Epithelial cell of prostate (primary cell): ENCODE measurements at regions not wholly inside any gene's neighbourhood (a gene's known extent, or its start where the extent isn't known, plus 50 kb on each side); places are given as distances from the start of the nearest gene placed in this dataset.
"Not testable (repeated sequence)": the region's sequence is repeated elsewhere in the genome, so short reads cannot be mapped to it uniquely, and the experiment has no call there.

ENCODE experiments used
- DNase-seq: peaks from one replicate; pipeline ENCODE4 v3.0.0-alpha.2; 2011; ENCODE audit warnings: low read depth, low spot score
- H3K27ac ChIP-seq: fragments of 450-650 bp; 2 replicates; pipeline ENCODE4 v1.5.1; 2017; ENCODE audit warnings: mild to moderate bottlenecking

- DNase-seq = no peak
- no peak overlapping the region for H3K27ac ChIP-seq
Observed at GRCh38 chr6:141977782-141978181, 154.9 kb upstream of the GJE1 start.

DNA sequence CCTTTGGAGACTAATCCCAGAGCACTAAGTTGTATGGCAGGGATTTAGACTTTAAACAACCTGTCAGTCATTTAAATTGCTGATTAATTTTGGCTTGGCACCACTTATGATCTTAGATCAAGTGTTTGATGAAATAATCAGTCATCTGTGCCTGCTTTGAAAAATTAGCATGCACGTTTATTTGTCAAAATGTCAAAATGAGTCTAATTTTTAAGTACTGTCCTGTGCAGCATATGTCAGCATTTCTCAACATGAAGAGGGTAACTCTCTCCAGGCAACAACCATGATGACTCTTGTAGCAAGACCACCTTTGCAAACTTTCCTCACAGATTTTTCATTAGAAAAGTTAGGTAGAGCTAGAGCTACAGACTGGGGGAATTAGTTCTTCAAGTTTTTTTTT, 155.7 kb upstream of the GJE1 start:
- no peak for DNase-seq
- no peak overlapping the region for H3K27ac ChIP-seq

- DNase-seq = not testable (repeated sequence)
Observed at GRCh38 chr6:141969768-141970415, 162.8 kb upstream of the GJE1 start.

GRCh38 chr6:141969201-141969600, 163.5 kb upstream of the GJE1 start:
- no peak for DNase-seq
- H3K27ac ChIP-seq = no peak overlapping the region

More at GRCh38 chr6:141969768-141970415, 162.8 kb upstream of the GJE1 start:
- not testable (repeated sequence) for H3K27ac ChIP-seq

DNA sequence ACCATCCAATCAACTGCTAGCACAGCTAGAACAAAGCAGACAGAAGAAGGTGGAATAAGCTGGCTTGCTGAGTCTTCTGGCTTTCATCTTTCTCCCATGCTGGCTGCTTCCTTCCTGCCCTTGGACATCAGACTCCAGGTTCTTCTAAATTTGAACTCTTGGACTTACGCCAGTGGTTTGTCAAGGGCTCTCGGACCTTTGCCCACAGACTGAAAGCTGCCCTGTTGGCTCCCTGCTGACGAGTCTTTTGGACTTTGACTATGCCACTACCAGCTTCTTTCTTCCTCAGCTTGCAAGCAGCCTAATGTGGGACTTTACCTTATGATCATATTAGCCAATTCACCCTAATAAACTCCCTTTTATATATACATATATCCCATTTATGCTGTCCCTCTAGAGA, 164.1 kb upstream of the GJE1 start:
- no peak overlapping the region for H3K27ac ChIP-seq
- DNase-seq = no peak

DNA sequence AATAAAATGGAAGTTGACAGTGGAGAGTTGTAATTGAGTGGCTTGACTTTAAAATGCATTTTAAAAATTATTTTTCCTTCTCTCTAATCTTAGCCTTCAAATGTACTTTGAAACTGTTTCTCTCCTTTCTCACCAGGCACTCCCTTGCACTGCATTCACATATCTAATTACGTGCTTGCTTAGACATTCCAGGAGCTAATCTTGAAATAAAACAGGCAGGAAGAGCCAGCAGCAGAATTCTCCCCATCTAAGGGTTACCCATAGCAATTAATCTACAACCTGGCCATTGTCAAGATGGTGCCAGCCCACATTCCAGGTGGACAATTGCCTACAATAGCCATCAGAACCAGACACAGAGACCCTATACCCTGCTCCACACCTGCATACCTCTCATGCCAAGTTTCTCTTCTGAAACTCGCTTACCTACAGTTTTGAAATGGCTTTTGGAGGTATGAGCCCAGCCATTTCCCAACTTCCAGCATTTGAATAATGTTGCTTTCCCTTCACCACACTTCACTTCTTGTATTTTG, 167.6 kb upstream of the GJE1 start:
- H3K27ac ChIP-seq = no peak overlapping the region
- no peak for DNase-seq

DNA sequence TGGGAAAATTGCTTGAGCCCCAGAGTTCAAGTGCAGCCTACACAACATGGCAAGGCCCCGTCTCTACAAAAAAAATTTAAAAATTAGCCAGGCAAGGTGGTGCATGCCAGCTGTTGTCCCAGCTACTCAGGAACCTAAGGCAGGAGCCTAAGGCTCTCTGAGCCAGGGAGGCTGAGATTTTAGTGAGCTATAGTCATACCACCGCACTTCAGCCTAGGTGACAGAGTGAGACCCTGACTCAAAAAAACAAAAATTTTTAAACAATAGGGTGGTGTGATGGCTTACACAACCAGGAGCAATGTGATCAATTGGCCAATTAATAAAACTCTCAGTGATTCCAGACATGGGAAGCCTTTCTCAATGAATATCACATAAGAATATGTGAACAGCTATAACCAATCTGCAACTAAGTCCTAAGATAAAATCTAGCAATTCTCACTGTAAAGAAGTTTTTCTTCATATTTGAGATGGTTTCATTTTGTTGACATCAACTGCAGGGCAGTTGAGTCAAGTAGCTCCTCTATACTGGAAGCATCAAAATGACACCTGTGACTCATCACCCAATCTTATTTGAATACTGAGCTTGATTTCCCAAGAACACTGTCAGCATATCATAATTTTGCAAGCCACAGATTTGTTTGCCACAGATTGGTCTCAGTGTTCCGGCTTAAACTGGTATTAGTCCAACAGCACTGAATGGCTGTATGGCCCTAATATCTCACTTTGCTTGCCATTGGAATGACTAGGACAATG, 169.0 kb upstream of the GJE1 start:
- DNase-seq = no peak
- H3K27ac ChIP-seq = no peak overlapping the region

DNA sequence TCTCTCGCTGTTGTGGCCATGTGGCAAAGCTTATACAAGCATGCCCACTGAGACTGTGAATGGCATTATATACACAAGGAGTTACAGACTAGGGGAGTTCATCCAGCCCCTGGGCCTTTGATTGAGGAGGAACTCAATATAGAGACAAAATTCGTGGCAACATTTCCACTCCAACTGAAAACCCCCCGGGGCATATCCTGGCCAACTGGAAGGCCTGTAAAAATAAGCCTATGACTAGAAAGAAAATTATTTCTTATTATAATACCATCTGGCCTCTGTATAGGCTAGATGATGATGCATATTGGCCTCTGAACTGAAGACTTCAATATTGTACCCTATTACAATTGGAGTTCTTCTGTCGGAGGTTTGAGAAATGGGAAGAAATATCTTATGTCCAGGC, 175.5 kb upstream of the GJE1 start:
- no peak for DNase-seq
- no peak overlapping the region for H3K27ac ChIP-seq

DNA sequence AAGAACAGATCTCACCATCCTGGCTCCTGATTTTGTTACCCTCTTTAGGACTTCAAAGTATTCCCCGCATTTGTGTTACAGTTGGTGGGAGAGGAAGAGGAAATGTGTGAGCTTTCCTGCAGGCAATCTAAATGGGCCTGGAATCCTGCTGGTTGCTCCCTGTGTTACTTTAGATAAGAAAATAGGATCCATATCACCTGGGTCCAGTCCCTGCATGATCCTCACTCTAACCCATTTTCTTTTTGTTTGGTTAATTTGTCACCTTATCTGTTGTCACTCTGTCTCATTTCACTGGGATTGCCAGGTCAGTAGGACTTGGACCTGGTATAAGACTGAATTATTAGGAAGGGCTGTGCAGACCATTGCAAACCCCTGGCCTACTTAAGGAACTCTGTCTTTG, 175.9 kb upstream of the GJE1 start:
- H3K27ac ChIP-seq = no peak overlapping the region
- DNase-seq = no peak

DNA sequence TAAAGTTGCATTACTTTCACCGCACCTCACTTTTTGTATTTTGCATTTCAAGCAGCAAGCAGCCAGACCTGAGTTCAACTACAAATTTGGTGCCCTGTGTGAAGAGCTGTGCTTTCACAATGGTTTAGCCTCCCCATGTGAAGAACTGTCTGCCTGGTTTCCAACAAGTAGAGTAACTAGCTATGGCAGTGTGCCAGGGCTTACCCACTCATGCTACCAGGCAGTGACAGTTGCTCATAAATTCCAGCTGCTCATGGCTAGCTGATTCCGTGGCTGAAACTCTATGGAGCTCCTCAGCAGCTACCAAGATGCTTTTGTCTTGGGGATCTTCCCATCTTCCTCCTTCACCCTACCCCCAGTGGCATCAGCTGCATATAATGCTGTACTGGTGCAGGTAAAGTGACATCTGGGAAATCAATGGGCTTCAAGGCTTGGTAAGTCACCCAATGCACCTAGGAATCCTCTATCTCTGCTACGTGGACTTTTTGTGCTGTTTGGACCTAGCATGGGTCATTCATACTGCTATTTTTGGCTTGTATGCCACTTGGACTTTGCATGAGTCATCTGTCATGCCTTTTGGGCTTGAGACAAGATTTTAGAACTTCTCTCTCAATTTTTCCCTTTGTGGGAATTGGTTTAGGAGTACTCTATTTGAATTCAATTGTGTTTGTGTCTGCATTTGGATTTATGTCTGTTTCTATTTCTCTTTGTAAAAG, 176.5 kb upstream of the GJE1 start:
- no peak overlapping the region for H3K27ac ChIP-seq
- DNase-seq = no peak

DNA sequence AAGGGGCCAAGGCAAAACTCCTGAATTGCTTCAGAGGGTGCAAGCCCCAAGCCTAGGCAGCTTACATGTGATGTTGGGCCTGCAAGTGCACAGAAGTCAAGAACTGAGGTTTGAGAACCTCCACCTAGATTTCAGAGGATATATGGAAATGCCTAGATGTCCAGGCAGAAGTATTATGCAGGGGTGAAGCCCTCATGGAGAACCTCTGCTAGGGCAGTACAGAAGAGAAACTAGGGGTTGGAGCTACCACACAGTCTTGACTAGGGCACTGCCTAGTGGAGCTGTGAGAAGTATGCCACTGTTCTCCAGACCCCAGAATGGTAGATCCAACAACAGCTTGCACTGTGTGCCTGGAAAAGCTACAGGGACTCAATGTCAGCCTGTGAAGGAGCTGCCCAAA, 179.7 kb upstream of the GJE1 start:
- H3K27ac ChIP-seq = no peak overlapping the region
- no peak for DNase-seq

- no peak overlapping the region for H3K27ac ChIP-seq
- DNase-seq = no peak
Observed at GRCh38 chr6:141946502-141946901, 186.2 kb upstream of the GJE1 start.

GRCh38 chr6:141938664-141939063, 194.1 kb upstream of the GJE1 start:
- no peak overlapping the region for H3K27ac ChIP-seq
- DNase-seq = no peak

DNA sequence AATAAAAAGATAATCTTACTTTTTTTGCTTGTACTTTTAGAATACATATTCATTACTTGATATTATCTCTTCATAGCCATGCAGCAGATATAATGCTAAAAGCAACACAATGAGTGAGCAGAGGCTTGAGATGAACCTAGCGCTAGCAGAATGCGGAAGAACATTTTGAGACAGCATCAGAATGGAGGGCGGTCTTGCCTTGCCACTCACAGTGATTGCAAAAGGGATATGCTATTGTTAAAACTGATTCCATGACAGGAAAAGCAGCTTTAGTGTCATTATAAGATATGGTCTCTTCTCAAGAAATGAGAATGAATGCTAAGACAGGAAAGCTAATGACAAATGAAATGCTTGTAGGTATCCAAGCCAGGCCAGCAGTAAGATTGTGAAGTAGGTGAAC, 200.0 kb upstream of the GJE1 start:
- no peak overlapping the region for H3K27ac ChIP-seq
- DNase-seq = no peak

- DNase-seq, H3K27ac ChIP-seq: not testable (repeated sequence)
Observed at GRCh38 chr6:141926200-141926900, 206.4 kb upstream of the GJE1 start.

DNA sequence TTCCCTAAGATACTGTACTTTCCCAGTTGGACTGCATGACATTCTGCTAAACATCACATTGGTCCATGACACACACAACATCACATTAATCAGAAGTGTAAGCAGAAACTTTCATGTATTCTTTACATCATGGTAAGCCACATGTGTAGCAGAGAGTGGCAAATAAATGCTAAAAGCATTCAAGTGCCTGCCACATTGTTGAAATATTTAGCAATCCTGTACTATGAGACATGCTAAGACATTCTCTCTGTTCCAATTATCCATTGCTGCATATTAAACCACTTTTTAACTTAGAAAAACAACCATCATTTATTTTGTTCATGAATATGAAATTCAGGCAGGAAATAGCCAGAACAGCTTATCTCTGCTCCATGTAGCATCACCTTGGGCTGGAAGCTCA, 207.7 kb upstream of the GJE1 start:
- no peak overlapping the region for H3K27ac ChIP-seq
- no peak for DNase-seq

DNA sequence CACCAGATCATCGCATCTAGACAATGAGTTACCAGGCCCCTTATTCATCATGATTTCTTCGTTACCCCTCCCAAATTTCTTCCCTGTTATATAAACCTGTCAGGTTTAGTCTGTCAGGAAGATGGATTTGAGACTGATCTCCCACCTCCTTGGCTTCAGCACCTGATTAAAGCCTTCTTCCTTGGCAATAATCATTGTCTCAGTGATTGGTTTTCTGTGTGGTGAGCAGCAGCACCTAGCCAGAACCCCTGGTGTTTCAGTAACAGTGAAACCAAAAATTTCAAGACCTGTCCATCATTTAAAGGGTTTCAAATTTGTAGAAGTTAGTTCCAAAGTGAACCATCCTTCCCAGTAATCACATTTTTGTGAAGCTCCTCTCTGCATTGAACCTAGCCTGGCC, 209.8 kb upstream of the GJE1 start:
- H3K27ac ChIP-seq = no peak overlapping the region
- DNase-seq = no peak

- not testable (repeated sequence) for DNase-seq, H3K27ac ChIP-seq
Observed at GRCh38 chr6:141916682-141917505, 215.8 kb upstream of the GJE1 start.

DNA sequence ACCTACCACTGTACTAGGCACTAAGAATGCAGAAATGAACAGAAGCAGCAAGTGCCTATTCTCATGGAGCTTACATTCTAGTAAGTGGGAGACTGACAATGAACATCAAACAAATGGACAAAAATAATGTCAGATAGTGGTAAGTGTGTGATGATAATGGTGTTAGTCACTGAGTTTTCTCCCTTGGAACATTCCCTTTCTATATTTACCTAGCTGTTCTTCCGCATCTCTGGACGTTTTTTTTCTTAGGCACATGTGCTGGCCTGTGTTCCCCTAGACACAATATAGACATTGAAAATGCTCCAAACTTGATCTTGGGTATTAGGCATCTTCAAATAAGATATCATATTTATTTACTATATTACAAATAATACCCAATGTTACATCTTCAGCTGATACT, 218.1 kb upstream of the GJE1 start:
- H3K27ac ChIP-seq = no peak overlapping the region
- DNase-seq = peak; percentile 16
